ENCODE measurements at regions not wholly inside any gene's neighbourhood (a gene's known extent, or its start where the extent isn't known, plus 50 kb on each side); places are given as distances from the start of the nearest gene placed in this dataset.

GRCh38 chr18:34028324-34028723, 196.4 kb downstream of the NOL4 start:
- no TSS peak for BruUV-seq (replicated peaks)

More at GRCh38 chr18:34028324-34028723, 196.4 kb downstream of the NOL4 start:
- no peak for FAIRE-seq
- Histone ChIP-seq H3K9ac (replicated peaks; ENCODE audit: extremely low read depth, insufficient read depth, low read length) (no peak overlapping the region), H3K9me3 (replicated peaks; ENCODE audit: control insufficient read depth, insufficient read depth, low read length) (no peaks in the 10 kb centered on the region), H3K4me1 (ENCODE audit: control insufficient read depth, extremely low read depth, insufficient read depth, low read length) (no peaks in the 10 kb centered on the region), H4K20me1 (replicated peaks; ENCODE audit: control insufficient read depth, extremely low read depth, insufficient read depth, low read length) (no peaks in the 10 kb centered on the region), H3K4me2 (ENCODE audit: insufficient read depth, low read length) (no peak overlapping the region), H3K4me3 (replicated peaks in 1 of 3; ENCODE audit: insufficient read depth in 1 of 3, low read depth in 1 of 3, low read length in 3 of 3) (no peak overlapping the region), H3K79me2 (ENCODE audit: control insufficient read depth, insufficient read depth, low read length) (no peaks in the 10 kb centered on the region), H3K9me1 (replicated peaks; ENCODE audit: control insufficient read depth, extremely low read depth, insufficient read depth, low read length) (no peaks in the 10 kb centered on the region), H2AFZ (ENCODE audit: low read depth, low read length) (no peak overlapping the region), H3K27me3 (ENCODE audit: control insufficient read depth in 2 of 2, insufficient read depth in 2 of 2, low read length in 2 of 2) (no peaks in the 10 kb centered on the region), H3K36me3 (ENCODE audit: control insufficient read depth in 2 of 2, extremely low read depth in 1 of 2, insufficient read depth in 2 of 2, low read length in 2 of 2) (no peaks in the 10 kb centered on the region), H3K27ac (ENCODE audit: insufficient read depth, low read depth, low read length) (no peak overlapping the region)
- dilution Hi-C loops (cut with MboI; ENCODE audit: extremely low pct_ligation_motif_present, low sequenced_read_pairs) (no loop called here), intact Hi-C loops (cut with micrococcal nuclease) (no loop called here)
- ChIA-PET CTCF (no interaction called here), POLR2A (no interaction called here)
- TF ChIP-seq EZH2 (IDR thresholded peaks at IDR 0.05; ENCODE audit: borderline replicate concordance, low read depth, low read length, severe bottlenecking) = no peak
- no peak for TF ChIP-seq POLR2AphosphoS5 (IDR thresholded peaks at IDR 0.05; ENCODE audit: insufficient read depth, low read depth, low read length)
- no peak for TF ChIP-seq JUN (IDR thresholded peaks at IDR 0.05; ENCODE audit: borderline replicate concordance, insufficient read depth, insufficient read length, low read depth)
- no peak for TF ChIP-seq MAX (IDR thresholded peaks at IDR 0.05; ENCODE audit: insufficient read depth, insufficient read length)
- TF ChIP-seq GATA2 (IDR thresholded peaks at IDR 0.05; ENCODE audit: insufficient read depth, insufficient read length, low read depth, low read length) = no peak
- no peak for TF ChIP-seq MYC (IDR thresholded peaks at IDR 0.05; ENCODE audit: low read depth, low read length)
- no peak for TF ChIP-seq CTCF (IDR thresholded peaks at IDR 0.05; ENCODE audit: extremely low read depth in 1 of 2, insufficient read depth in 1 of 2, low read depth in 1 of 2, low read length in 2 of 2)
- TF ChIP-seq FOS (IDR thresholded peaks at IDR 0.05; ENCODE audit: borderline replicate concordance, insufficient read depth, low read length) = no peak
- TF ChIP-seq POLR2A (IDR thresholded peaks at IDR 0.05; ENCODE audit: low read depth, low read length) = no peak
- no peak for DNase-seq (ENCODE audit: low read depth, low spot score)

Data from endothelial cell of umbilical vein (primary cell).